Mucosa of rectum (tissue), 2 donors: ENCODE measurements at regions not wholly inside any gene's neighbourhood (a gene's known extent, or its start where the extent isn't known, plus 50 kb on each side); places are given as distances from the start of the nearest gene placed in this dataset.
"Not testable (repeated sequence)": the region's sequence is repeated elsewhere in the genome, so short reads cannot be mapped to it uniquely, and the experiment has no call there.

ENCODE experiments used
- H3K27ac ChIP-seq, 2 donors: one replicate each; pipeline ENCODE4 v1.7.0; 2013; ENCODE audit warnings: inconsistent platforms in 2 of 2, low read depth in 2 of 2, low read length in 2 of 2
- H3K27me3 ChIP-seq, 2 donors: one replicate each; pipeline ENCODE4 v1.7.0; 2013; ENCODE audit warnings: low read length in 2 of 2; ENCODE audit not compliant: control insufficient read depth in 2 of 2, insufficient read depth in 2 of 2
- H3K36me3 ChIP-seq, 2 donors: one replicate each; pipeline ENCODE4 v1.7.0; 2013; ENCODE audit warnings: low read length in 2 of 2; ENCODE audit not compliant: control insufficient read depth in 2 of 2, insufficient read depth in 2 of 2
- H3K4me1 ChIP-seq, 2 donors: one replicate each; pipeline ENCODE4 v1.7.0; 2013; ENCODE audit warnings: low read length in 2 of 2, mild to moderate bottlenecking in 1 of 2; ENCODE audit not compliant: control insufficient read depth in 2 of 2, insufficient read depth in 2 of 2
- H3K4me3 ChIP-seq, 2 donors: one replicate each; pipeline ENCODE4 v1.7.0; 2013; ENCODE audit warnings: low read length in 2 of 2
- H3K9ac ChIP-seq, 2 donors: one replicate each; pipeline ENCODE4 v1.7.0; 2013; ENCODE audit warnings: low read length in 2 of 2, low read depth in 1 of 2, mild to moderate bottlenecking in 1 of 2
- H3K9me3 ChIP-seq, 2 donors: one replicate each; pipeline ENCODE4 v1.7.0; 2013; ENCODE audit warnings: low read length in 2 of 2; ENCODE audit not compliant: control insufficient read depth in 2 of 2
- donor health status: healthy.
- donor health status: Normal muscosa, but diverticular disease.

DNA sequence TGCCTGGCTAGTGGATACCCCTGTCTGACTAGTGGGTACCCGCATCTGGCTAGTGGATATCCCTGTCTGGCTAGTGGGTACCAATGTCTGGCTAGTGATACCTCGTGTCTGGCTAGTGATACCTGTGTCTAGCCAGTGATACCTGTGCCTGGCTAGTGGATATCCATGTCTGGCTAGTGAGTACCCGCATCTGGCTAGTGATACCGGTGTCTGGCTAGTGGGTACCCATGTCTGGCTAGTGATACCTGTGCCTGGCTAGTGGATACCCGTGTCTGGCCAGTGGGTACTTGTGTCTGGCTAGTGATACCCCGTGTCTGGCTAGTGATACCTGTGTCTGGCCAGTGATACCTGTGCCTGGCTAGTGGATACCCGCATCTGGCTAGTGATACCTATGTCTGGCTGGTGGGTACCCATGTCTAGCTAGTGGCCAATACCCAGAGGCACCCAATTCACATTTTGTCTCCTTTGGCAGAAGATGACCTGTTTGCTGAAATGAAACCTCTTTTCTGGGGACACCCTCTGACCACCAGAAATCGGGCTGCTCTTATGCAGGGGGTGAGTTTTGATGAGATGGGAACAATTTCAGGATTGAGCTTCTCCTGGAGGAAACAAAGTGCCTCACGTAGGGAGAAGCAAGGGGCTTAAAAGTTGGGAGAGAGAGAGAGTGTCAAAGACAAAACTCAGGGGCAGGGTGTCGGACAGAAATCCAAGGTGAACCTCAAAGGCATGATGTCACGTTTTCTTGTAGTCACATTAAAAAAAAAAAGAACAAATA is 63.4 kb downstream of the SMIM38 start:
- Histone ChIP-seq H3K27ac (no peak overlapping the region), H3K9me3 (no peaks in the 10 kb centered on the region), H3K9ac (no peak overlapping the region), H3K4me1 (peaks cover 0 to 2% of the 10 kb centered on the region in 2 donors), H3K4me3 (no peak overlapping the region), H3K27me3 (no peaks in the 10 kb centered on the region), H3K36me3 (no peaks in the 10 kb centered on the region)

GRCh38 chr11:69219991-69220390 is 64.3 kb downstream of the SMIM38 start:
- H3K27ac ChIP-seq, result no peak overlapping the region
- peaks cover 0 to 2% of the 10 kb centered on the region in 2 donors for H3K4me1 ChIP-seq
- H3K4me3 ChIP-seq, result no peak overlapping the region
- no peak overlapping the region for H3K9ac ChIP-seq
- no peaks in the 10 kb centered on the region for H3K36me3 ChIP-seq
- no peaks in the 10 kb centered on the region for H3K9me3 ChIP-seq
- no peaks in the 10 kb centered on the region for H3K27me3 ChIP-seq

GRCh38 chr11:69220561-69221051 is 64.9 kb downstream of the SMIM38 start:
- H3K27me3 ChIP-seq, result no peaks in the 10 kb centered on the region
- H3K4me1 ChIP-seq, result peaks cover 0 to 2% of the 10 kb centered on the region in 2 donors
- H3K27ac ChIP-seq, result no peak overlapping the region
- no peaks in the 10 kb centered on the region for H3K9me3 ChIP-seq
- no peak overlapping the region for H3K9ac ChIP-seq
- H3K4me3 ChIP-seq, result no peak overlapping the region
- no peaks in the 10 kb centered on the region for H3K36me3 ChIP-seq

- no peak overlapping the region for H3K27ac ChIP-seq
Measured at GRCh38 chr11:69221086-69221485, 65.4 kb downstream of the SMIM38 start.

GRCh38 chr11:69221636-69222035 is 65.9 kb downstream of the SMIM38 start:
- not testable (repeated sequence) for H3K36me3 ChIP-seq, H3K9ac ChIP-seq, H3K9me3 ChIP-seq, H3K27me3 ChIP-seq, H3K27ac ChIP-seq, H3K4me1 ChIP-seq, H3K4me3 ChIP-seq

More at GRCh38 chr11:69221086-69221485, 65.4 kb downstream of the SMIM38 start:
- H3K9ac ChIP-seq, result no peak overlapping the region
- no peaks in the 10 kb centered on the region for H3K9me3 ChIP-seq
- H3K36me3 ChIP-seq, result no peaks in the 10 kb centered on the region
- H3K27me3 ChIP-seq, result no peaks in the 10 kb centered on the region
- H3K4me3 ChIP-seq, result no peak overlapping the region
- H3K4me1 ChIP-seq, result no peaks in the 10 kb centered on the region

DNA sequence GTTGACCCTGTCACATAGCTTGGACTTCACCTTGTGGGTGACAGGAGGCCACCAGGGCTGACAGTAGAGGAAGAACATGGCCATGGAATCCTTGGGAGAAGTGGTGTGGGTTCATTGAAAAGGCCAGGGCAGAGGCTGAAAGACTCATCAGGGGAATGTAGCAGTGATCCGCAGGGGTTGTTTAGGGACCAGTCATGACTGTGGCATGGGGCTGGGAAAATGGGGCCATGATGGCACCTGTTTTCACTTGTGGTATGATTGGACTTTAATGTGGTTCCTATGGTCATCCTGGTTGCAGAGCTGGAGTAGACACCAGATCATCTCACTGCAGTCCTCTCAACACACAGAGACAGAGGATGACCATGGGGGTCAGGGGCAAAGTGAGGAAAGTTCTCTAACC is 66.7 kb upstream of the MYEOV start:
- Histone ChIP-seq H3K9ac (no peak overlapping the region), H3K9me3 (no peaks in the 10 kb centered on the region), H3K27ac (no peak overlapping the region), H3K4me1 (no peaks in the 10 kb centered on the region), H3K36me3 (no peaks in the 10 kb centered on the region), H3K27me3 (no peaks in the 10 kb centered on the region), H3K4me3 (no peak overlapping the region)

GRCh38 chr11:69229511-69229910 is 64.4 kb upstream of the MYEOV start:
- H3K9me3 ChIP-seq, result no peaks in the 10 kb centered on the region

GRCh38 chr11:69230856-69231425 is 63.0 kb upstream of the MYEOV start:
- H3K36me3 ChIP-seq, result no peaks in the 10 kb centered on the region
- no peaks in the 10 kb centered on the region for H3K4me1 ChIP-seq
- no peak overlapping the region for H3K9ac ChIP-seq
- H3K9me3 ChIP-seq, result no peaks in the 10 kb centered on the region
- no peak overlapping the region for H3K4me3 ChIP-seq
- no peak overlapping the region for H3K27ac ChIP-seq
- no peaks in the 10 kb centered on the region for H3K27me3 ChIP-seq

More at GRCh38 chr11:69229511-69229910, 64.4 kb upstream of the MYEOV start:
- H3K9ac ChIP-seq, result no peak overlapping the region
- H3K36me3 ChIP-seq, result no peaks in the 10 kb centered on the region
- H3K4me3 ChIP-seq, result no peak overlapping the region
- H3K27ac ChIP-seq, result no peak overlapping the region
- H3K4me1 ChIP-seq, result no peaks in the 10 kb centered on the region
- H3K27me3 ChIP-seq, result no peaks in the 10 kb centered on the region

GRCh38 chr11:69231466-69232018 is 62.4 kb upstream of the MYEOV start:
- Histone ChIP-seq H3K9me3 (no peaks in the 10 kb centered on the region), H3K27ac (no peak overlapping the region), H3K27me3 (no peaks in the 10 kb centered on the region), H3K4me1 (no peaks in the 10 kb centered on the region), H3K36me3 (no peaks in the 10 kb centered on the region), H3K4me3 (no peak overlapping the region), H3K9ac (no peak overlapping the region)
